GM19463 (cell line): ENCODE measurements at regions not wholly inside any gene's neighbourhood (a gene's known extent, or its start where the extent isn't known, plus 50 kb on each side); places are given as distances from the start of the nearest gene placed in this dataset.

Source experiments
- ATAC-seq: cut with Tn5 transposase; IDR thresholded peaks from one replicate; pipeline ENCODE4 v1.9.1; 2021; ENCODE audit warnings: mild to moderate bottlenecking, moderate library complexity; ENCODE audit not compliant: unreplicated experiment

- ATAC-seq: no peak
These were observed 432.0 kb upstream of the CDH5 start for GRCh38 chr16:65934443-65934842.

DNA sequence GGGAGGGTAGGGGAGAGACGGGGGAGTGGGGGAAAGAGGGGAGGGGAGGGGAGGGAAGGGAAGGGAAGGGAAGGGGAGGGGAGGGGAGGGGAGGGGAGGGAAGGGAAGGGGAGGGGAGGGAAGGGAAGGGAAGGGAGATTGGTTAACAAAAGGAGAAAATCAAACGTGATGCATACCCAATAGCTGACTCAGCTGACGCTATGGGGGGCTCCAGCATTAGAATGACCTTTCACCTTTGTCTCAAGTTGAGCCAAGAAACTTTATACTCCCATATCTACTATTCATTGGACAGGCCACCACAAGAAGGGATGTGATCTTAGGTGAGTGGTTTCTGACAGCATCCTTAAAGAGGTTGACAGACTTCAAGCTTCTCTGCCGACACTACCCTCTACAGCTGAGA lies 432.8 kb upstream of the CDH5 start:
- no peak for ATAC-seq

GRCh38 chr16:65932350-65933072 lies 434.0 kb upstream of the CDH5 start:
- no peak for ATAC-seq

DNA sequence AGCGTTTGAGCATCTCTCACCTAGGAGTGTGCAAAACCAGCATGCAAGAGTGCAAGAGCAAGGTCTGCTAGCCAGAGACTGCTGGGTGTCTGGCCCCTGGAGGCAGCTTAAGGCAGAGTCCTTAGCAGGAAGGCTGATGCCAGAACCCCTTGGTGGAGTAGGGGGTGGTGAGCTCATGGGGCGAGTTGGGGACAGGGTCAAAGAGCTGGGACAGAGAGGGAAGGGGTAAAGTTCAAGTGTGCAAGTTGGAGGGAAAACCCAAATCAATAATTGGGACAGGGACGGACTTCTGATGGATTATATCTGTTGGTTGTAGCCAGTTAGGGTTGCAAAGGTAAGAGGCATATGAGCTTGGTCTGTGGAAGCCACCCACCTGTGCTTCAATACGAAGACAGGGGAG lies 443.6 kb upstream of the CDH5 start:
- no peak for ATAC-seq

DNA sequence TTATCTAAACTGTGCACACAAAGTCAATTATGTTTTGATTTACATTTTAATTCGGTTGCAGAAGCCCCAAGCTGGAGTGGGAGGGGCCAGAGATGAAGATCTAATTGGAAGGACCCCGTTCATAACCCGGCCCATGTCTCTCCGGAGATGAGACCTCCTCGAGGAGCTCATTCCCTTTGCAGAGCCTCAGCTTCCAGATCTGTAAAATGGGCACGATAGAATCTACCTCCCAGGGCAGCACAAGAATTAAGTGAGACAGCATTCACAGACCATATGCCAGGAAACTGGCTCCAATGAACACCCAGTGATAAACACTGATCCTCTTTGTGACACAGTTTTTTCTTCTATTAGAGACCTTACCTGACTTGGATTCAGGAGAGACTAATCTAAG lies 446.5 kb upstream of the CDH5 start:
- ATAC-seq: no peak

DNA sequence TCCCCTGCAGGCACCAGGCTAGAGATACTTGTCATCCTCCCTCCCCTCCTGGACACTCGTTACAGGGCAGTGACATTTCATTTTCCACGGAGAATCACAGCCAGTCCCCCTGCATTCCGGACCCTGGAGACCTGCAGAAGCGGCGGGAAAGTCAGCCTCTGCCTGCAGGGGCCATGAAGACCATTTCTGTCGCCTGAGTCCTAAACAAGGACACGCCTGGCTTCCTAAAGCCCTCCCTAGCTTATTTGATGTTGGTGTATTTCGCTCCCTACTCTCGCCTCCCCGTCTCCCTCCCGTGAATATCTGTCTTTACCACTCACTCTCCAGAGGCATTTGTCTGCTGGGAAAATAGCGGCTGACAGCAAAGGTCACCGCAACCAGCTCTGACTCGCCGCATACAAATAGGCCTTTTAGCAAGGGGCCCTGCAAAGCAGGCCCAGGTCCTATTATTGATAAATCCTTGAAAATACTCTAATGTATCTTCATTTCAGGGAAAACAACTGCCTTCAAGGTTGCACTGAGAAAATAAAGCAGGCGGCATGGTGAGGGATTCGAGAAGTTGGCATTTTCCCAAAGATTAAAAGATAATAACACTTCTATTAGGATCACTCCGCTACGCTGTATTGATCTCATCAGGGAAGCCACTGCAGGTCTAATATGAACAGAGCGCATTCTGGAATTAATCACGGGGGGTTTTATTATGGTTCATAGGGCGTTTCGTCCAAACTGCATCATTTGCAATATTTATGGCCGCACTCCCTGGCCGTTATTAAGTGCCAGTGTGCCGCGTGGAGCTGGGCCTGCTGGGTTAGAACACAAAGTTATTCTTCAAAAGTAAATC lies 447.1 kb upstream of the CDH5 start:
- no peak for ATAC-seq

DNA sequence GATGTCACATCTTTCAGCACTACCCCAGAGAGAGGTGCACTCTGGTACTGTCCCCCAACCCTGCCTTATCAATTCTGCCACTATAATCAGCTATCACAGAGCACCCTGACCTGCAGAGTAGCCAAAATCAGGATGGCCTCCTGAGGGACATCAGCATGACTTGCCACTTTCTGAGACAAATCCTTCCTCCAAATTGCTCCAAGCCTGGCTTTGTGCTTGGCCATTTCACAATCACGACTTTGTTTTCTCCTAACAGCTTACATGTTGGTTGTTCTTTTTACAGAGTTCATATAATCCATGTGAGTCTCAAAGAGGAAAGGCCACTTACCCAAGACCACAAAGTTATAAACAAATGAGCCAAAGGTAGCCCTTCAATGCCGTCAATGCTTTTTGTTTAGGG lies 449.0 kb upstream of the CDH5 start:
- no peak for ATAC-seq

DNA sequence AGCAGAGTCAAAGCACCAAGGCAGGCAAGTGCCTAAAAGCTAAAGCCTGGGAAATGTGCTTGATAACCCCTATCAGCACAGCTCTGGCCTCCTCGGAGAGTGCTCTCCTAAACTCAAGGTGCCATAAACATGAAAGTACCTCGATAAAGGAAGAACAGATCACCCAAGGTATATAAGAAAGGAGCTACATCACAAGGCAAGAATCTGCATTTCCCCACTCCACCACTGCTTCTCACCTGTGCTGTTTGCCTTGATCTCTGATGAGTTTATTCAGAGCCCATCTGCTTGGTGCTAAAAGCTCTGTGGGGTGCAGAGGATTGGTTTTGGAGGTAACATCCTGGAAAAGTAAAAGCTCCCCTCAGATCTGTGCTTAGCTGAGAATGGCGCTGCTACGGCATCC lies 449.5 kb upstream of the CDH5 start:
- ATAC-seq: no peak

DNA sequence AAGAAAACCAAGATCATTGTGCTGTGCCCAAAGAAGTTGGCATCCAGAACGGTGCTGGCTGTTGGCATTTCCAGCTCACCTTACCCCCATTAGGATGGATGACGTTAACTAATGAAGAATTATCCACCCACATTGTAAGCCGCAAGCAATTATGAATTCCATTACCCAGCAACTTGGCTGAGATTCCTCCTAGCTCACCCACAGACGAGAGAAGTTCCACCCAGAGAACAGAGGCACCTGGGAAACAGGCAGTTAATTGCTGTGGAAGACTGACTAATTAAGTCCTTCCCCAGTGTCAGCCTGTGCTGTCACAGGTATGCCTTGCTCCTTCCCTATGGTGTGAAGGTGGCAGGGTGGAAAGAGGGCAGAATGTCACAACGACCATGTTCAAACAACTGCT lies 456.2 kb upstream of the CDH5 start:
- ATAC-seq: no peak

- ATAC-seq: no peak
These were observed 457.0 kb upstream of the CDH5 start for GRCh38 chr16:65909310-65910050.

GRCh38 chr16:65908568-65908967 lies 457.9 kb upstream of the CDH5 start:
- no peak for ATAC-seq

GRCh38 chr16:65905331-65905730 lies 461.2 kb upstream of the CDH5 start:
- ATAC-seq: no peak

DNA sequence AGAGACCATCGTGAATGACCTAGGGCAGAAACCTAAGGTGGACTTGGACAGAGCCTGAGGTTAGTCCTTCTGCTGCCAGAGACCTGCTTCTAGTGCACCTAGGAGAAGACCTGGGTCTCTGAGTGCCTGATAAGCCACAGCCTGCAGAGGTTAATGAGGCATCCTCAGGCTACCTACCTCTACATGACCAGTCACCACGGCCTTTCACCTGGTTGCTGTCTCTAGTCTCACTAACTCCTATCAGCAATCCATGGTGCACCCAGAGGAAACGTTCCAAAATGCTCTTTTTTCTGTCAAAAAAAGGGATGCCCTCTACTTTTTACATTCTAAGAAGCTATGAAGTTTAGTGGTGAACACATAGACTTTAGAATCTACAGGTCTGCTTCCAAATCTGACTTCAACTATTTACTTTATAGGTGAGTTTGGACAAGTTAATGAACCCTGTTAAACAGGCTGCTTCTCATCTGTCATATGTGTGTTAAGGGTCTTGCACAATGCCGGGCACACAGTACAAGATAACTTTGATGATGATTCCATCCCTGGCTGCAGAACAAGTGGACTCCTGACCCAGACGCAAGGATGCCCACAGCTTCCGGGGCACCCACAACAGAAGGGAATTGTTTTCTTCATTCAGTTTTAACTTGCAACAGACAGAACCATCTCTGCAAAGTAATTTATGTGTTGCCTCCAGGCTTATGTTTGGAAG lies 469.9 kb upstream of the CDH5 start:
- ATAC-seq: no peak

GRCh38 chr16:65895906-65896305 lies 470.6 kb upstream of the CDH5 start:
- ATAC-seq: no peak

- no peak for ATAC-seq
These were observed 471.0 kb upstream of the CDH5 start for GRCh38 chr16:65895486-65895885.

GRCh38 chr16:65890203-65890602 lies 476.3 kb upstream of the CDH5 start:
- ATAC-seq: no peak

DNA sequence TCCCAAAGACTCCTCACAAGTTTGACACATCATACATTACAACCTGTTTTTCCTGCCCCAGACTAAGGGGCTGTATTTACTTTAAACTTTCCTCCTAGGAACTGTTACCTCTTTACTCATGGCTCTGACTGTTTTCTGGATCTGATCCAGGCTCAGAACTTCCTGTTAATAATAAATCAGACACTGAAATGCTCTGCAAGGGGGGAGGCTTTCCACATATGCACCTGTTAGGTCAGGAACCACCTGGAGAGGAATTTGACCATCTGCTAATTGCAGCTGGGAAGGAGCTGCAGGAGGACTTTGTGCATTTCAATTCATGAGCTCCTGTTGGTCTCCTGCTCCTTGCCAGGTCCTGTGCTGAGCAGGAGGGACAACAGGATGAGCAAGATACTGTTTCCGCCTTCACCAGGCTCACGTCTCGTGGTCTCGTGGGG lies 476.9 kb upstream of the CDH5 start:
- no peak for ATAC-seq

GRCh38 chr16:65888201-65888600 lies 478.3 kb upstream of the CDH5 start:
- no peak for ATAC-seq

- no peak for ATAC-seq
These were observed 482.5 kb upstream of the CDH5 start for GRCh38 chr16:65884018-65884417.

GRCh38 chr16:65878347-65878746 lies 488.1 kb upstream of the CDH5 start:
- ATAC-seq: no peak

GRCh38 chr16:65876624-65877023 lies 489.9 kb upstream of the CDH5 start:
- ATAC-seq: no peak
